ENCODE measurements at regions not wholly inside any gene's neighbourhood (a gene's known extent, or its start where the extent isn't known, plus 50 kb on each side); places are given as distances from the start of the nearest gene placed in this dataset.

DNA sequence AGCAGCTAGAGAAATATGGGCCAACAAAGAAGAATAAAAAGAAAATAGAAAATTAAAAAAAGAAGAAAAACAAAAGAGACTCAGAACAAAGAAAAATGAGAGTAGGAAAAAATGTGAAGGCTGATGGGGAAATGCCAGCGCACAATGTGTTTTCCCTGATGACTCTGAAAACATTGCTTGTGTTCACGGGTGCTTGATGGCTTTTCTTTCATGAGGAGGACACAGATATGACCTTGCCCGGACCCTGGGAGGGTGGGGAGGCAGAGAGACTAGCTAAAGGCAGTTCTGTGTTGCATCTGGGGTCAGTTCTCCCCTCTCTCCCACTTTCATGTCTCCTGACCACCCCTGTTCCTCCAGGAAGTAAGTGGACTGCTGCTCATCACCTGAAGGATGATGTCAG, 125.9 kb downstream of the MOBP start:
- TF ChIP-seq EZH2phosphoT487 (IDR thresholded peaks at IDR 0.05; ENCODE audit: insufficient read depth, low read depth) (no peak), EZH2 (IDR thresholded peaks at IDR 0.05; ENCODE audit: insufficient read depth, poor library complexity, severe bottlenecking) (no peak)
